ENCODE measurements at regions not wholly inside any gene's neighbourhood (a gene's known extent, or its start where the extent isn't known, plus 50 kb on each side); places are given as distances from the start of the nearest gene placed in this dataset.

DNA sequence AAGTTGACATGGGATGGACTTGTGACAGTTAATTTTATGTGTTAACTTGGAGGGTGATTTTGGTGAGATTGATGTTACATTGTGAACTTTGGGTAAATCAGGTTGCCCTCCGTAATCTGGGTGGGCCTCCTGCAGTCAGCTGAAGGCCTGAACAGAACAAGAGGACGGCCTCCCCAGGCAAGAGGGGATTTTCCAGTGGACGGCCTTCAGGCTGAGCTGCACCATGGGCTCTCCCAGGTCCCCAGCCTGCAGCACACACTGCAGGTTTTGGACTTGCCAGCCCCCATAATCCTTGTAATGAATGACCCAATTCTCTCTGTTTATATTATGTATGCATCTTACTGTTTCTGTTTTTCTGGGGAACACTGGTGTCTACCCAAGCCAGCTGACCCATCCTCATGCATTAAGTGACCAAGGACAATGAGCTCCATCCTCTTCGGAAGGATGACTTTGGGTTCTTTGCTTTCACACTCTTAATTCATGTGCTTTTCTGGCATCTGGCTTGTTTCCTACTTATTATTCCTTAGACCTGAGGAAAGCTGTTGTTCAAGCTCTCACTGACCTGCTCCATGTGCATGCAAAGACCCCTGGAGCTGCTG lies 64.2 kb downstream of the DACT2 start:
- peaks cover 0 to 13% (median 7%) of the 10 kb centered on the region in 4 donors for H3K9me3 ChIP-seq
- no peaks in the 10 kb centered on the region for H3K36me3 ChIP-seq
- 79 to 96% (median 92%) methylated on average over 4 of the region's 4 CpGs for WGBS, 5 donors
- no peak overlapping the region for H3K4me3 ChIP-seq
- no peaks in the 10 kb centered on the region for H3K27me3 ChIP-seq
- peaks cover 1 to 8% (median 3%) of the 10 kb centered on the region in 4 donors for H3K4me1 ChIP-seq
- TF ChIP-seq, protein P1, sequence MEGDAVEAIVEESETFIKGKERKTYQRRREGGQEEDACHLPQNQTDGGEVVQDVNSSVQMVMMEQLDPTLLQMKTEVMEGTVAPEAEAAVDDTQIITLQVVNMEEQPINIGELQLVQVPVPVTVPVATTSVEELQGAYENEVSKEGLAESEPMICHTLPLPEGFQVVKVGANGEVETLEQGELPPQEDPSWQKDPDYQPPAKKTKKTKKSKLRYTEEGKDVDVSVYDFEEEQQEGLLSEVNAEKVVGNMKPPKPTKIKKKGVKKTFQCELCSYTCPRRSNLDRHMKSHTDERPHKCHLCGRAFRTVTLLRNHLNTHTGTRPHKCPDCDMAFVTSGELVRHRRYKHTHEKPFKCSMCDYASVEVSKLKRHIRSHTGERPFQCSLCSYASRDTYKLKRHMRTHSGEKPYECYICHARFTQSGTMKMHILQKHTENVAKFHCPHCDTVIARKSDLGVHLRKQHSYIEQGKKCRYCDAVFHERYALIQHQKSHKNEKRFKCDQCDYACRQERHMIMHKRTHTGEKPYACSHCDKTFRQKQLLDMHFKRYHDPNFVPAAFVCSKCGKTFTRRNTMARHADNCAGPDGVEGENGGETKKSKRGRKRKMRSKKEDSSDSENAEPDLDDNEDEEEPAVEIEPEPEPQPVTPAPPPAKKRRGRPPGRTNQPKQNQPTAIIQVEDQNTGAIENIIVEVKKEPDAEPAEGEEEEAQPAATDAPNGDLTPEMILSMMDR (IDR thresholded peaks at IDR 0.05): no peak
- no peak for TF ChIP-seq EP300 (IDR thresholded peaks at IDR 0.05)
- no peak for TF ChIP-seq POLR2AphosphoS5 (IDR thresholded peaks at IDR 0.05)
- no peak for TF ChIP-seq POLR2A (IDR thresholded peaks at IDR 0.05)
- intact Hi-C loops (cut with DNase I; ENCODE audit: low total_unique reads): no loop called here
- no peak for DNase-seq
- no peak overlapping the region for H3K27ac ChIP-seq

DNA sequence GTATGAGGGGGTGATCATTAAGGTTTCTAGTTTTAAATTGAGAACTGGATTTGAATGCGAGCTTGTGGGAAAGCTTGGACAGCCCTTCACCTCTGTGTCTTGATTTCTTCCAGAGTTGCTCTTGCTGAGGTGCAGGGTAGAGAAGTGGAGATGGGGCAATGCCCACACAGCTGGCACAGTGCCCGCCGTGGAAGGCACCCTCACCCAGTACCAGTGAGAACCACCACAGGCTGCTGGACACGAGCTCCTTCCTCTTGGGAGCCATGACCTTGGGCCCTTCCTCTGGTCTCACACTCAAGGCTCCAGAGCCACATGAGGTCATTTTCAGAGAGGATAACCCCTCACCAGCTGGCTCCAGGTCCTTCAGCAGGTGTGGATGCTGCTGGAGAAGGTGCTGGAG lies 67.3 kb downstream of the DACT2 start:
- TF ChIP-seq, protein P1 (IDR thresholded peaks at IDR 0.05): no peak
- TF ChIP-seq EP300 (IDR thresholded peaks at IDR 0.05) (no peak), POLR2A (IDR thresholded peaks at IDR 0.05) (no peak), POLR2AphosphoS5 (IDR thresholded peaks at IDR 0.05) (no peak)
- Histone ChIP-seq H3K9me3 (peaks cover 0 to 13% (median 7%) of the 10 kb centered on the region in 4 donors), H3K27ac (no peak overlapping the region), H3K36me3 (no peaks in the 10 kb centered on the region), H3K4me3 (no peak overlapping the region), H3K4me1 (peaks cover 7 to 19% (median 16%) of the 10 kb centered on the region in 4 donors), H3K27me3 (no peaks in the 10 kb centered on the region)
- WGBS, 5 donors: 84 to 92% (median 91%) methylated on average over 3 to 4 of the region's 4 CpGs
- intact Hi-C loops (cut with DNase I; ENCODE audit: low total_unique reads): no loop called here
- no peak for DNase-seq

DNA sequence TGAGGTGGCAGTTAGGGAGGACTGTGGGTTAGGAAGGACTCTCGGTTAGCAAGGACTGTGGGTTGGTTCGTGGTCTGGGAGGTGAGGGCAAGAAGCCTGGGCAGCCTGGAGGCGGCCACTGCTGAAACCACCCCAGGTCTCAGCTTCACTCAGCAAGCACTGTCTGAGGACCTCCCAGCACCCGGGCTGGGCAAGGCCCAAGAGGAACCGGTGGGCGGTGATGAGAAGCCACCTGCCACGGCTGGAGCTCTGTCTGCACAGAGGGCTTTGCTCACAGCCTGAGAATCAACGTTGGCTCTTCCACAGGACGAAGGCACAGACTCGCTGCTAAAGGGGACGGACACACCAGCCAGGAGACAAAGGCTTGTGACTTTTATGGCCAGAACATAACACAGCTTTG lies 69.3 kb downstream of the DACT2 start:
- intact Hi-C loops (cut with DNase I; ENCODE audit: low total_unique reads): no loop called here
- Histone ChIP-seq H3K4me3 (no peak overlapping the region), H3K27ac (no peak overlapping the region), H3K36me3 (no peaks in the 10 kb centered on the region), H3K27me3 (no peaks in the 10 kb centered on the region), H3K9me3 (peaks cover 0 to 4% (median 3%) of the 10 kb centered on the region in 4 donors), H3K4me1 (peaks cover 8 to 24% (median 17%) of the 10 kb centered on the region in 4 donors)
- TF ChIP-seq, protein P1 (IDR thresholded peaks at IDR 0.05): no peak
- TF ChIP-seq POLR2A (IDR thresholded peaks at IDR 0.05): no peak
- no peak for TF ChIP-seq EP300 (IDR thresholded peaks at IDR 0.05)
- no peak for TF ChIP-seq POLR2AphosphoS5 (IDR thresholded peaks at IDR 0.05)
- DNase-seq: no peak
- 75 to 93% (median 88%) methylated on average over 9 to 11 of the region's 11 CpGs for WGBS, 5 donors

DNA sequence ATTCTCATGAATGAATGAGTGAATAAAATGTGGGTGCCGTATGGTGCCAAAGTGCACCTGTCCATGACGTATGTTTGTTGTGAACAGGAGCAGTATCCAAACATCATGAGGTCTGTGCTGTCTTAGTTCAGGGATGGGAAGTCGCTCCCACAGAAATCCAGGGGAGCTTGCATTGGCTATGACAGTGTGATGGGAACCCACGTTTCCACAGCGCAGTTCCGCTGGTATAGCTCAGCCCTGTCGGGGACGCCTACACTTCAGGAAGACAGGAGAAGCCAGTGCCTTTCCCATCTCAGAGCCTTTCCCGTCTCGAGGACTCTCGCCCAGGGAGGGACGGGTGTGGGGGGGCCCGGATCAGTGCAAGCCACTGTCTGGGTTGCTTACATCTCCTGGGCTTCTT lies 69.8 kb downstream of the DACT2 start:
- DNase-seq: no peak
- H3K4me3 ChIP-seq: no peak overlapping the region
- intact Hi-C loops (cut with DNase I; ENCODE audit: low total_unique reads): no loop called here
- no peak for TF ChIP-seq POLR2AphosphoS5 (IDR thresholded peaks at IDR 0.05)
- TF ChIP-seq EP300 (IDR thresholded peaks at IDR 0.05): no peak
- TF ChIP-seq POLR2A (IDR thresholded peaks at IDR 0.05): no peak
- TF ChIP-seq, protein P1 (IDR thresholded peaks at IDR 0.05): no peak
- WGBS, 5 donors: 85 to 96% (median 91%) methylated on average over 13 of the region's 13 CpGs
- no peaks in the 10 kb centered on the region for H3K27me3 ChIP-seq
- no peaks in the 10 kb centered on the region for H3K36me3 ChIP-seq
- no peaks in the 10 kb centered on the region for H3K9me3 ChIP-seq
- H3K27ac ChIP-seq: no peak overlapping the region
- H3K4me1 ChIP-seq: peaks cover 8 to 24% (median 19%) of the 10 kb centered on the region in 4 donors

Measured in stomach (tissue), 8 donors.